ENCODE measurements at regions not wholly inside any gene's neighbourhood (a gene's known extent, or its start where the extent isn't known, plus 50 kb on each side); places are given as distances from the start of the nearest gene placed in this dataset.

DNA sequence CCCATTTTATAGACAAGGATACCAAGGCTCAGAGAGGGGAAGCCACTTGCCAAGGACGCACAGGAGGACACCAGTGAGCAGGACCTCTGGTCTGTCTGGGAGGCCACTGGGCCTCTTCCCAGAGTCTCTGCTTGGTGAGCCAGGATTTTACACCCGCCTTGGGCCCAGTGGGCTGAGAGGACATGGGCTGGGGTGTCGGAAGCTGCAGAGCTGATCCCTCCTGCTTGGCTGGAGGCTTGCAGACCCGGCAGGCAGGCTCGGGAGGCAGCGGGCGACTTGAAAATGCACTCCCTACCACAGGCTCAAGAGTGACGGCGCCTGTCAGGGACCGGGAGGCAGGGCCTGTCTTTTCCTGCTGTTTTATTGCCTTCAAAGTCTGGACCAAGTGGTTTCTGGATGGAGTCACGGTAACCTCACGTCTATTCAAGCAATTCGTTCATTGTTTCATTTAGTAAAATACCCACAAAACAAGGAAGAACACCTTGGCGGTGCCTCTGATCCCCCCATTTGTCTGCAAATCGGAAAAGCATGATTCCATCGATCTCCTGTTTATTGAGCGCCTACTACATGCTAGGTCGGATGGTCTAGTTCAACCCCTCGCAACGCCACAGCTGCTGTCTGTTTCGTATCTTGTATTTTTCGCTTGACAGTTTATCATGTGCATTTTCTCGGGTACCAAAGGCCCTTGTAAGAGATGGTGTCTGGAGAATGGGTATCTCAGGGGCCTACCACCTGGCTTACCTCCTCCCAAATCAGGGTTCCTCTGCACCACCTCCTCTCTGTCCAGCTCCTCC, 108.1 kb upstream of the IER5L start:
- no peaks in the 10 kb centered on the region for H3K36me3 ChIP-seq (ENCODE audit: low read depth)
- ATAC-seq (ENCODE audit: low read depth) (no peak), DNase-seq (ENCODE audit: low spot score) (no peak)
- H3K4me3 ChIP-seq (ENCODE audit: severe bottlenecking): no peak overlapping the region
- no peak overlapping the region for H3K27ac ChIP-seq (ENCODE audit: poor library complexity, severe bottlenecking)
- H3K4me1 ChIP-seq (ENCODE audit: insufficient read depth, poor library complexity, severe bottlenecking): no peaks in the 10 kb centered on the region
- no peaks in the 10 kb centered on the region for H3K27me3 ChIP-seq (ENCODE audit: insufficient read depth, poor library complexity, severe bottlenecking)
- no peaks in the 10 kb centered on the region for H3K9me3 ChIP-seq (ENCODE audit: severe bottlenecking)
- TF ChIP-seq, protein P1, sequence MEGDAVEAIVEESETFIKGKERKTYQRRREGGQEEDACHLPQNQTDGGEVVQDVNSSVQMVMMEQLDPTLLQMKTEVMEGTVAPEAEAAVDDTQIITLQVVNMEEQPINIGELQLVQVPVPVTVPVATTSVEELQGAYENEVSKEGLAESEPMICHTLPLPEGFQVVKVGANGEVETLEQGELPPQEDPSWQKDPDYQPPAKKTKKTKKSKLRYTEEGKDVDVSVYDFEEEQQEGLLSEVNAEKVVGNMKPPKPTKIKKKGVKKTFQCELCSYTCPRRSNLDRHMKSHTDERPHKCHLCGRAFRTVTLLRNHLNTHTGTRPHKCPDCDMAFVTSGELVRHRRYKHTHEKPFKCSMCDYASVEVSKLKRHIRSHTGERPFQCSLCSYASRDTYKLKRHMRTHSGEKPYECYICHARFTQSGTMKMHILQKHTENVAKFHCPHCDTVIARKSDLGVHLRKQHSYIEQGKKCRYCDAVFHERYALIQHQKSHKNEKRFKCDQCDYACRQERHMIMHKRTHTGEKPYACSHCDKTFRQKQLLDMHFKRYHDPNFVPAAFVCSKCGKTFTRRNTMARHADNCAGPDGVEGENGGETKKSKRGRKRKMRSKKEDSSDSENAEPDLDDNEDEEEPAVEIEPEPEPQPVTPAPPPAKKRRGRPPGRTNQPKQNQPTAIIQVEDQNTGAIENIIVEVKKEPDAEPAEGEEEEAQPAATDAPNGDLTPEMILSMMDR (IDR thresholded peaks at IDR 0.05; ENCODE audit: poor library complexity, severe bottlenecking): no peak

DNA sequence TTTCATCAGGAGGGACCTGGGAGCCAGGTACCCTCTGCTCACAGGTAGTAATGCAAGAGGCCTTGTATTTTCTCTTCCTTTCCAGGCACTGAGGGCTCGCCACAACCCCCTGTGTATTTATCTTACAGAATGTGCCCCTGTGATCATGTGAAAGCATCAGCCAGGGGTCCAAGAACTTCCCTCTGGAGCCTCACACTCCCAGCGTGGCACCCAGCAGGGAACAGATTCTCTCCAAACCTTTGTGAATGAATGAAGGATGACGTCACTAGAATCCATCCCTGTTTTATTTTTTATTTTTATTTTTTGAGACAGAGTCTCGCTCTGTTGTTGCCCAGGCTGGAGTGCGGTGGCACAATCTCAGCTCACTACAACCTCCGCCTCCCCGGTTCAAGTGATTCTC, 107.3 kb upstream of the IER5L start:
- Histone ChIP-seq H3K27ac (ENCODE audit: poor library complexity, severe bottlenecking) (no peak overlapping the region), H3K9me3 (ENCODE audit: severe bottlenecking) (no peaks in the 10 kb centered on the region), H3K36me3 (ENCODE audit: low read depth) (no peaks in the 10 kb centered on the region), H3K4me1 (ENCODE audit: insufficient read depth, poor library complexity, severe bottlenecking) (no peaks in the 10 kb centered on the region), H3K4me3 (ENCODE audit: severe bottlenecking) (no peak overlapping the region), H3K27me3 (ENCODE audit: insufficient read depth, poor library complexity, severe bottlenecking) (no peaks in the 10 kb centered on the region)
- DNase-seq (ENCODE audit: low spot score) (no peak), ATAC-seq (ENCODE audit: low read depth) (no peak)
- TF ChIP-seq, protein P1 (IDR thresholded peaks at IDR 0.05; ENCODE audit: poor library complexity, severe bottlenecking): no peak

DNA sequence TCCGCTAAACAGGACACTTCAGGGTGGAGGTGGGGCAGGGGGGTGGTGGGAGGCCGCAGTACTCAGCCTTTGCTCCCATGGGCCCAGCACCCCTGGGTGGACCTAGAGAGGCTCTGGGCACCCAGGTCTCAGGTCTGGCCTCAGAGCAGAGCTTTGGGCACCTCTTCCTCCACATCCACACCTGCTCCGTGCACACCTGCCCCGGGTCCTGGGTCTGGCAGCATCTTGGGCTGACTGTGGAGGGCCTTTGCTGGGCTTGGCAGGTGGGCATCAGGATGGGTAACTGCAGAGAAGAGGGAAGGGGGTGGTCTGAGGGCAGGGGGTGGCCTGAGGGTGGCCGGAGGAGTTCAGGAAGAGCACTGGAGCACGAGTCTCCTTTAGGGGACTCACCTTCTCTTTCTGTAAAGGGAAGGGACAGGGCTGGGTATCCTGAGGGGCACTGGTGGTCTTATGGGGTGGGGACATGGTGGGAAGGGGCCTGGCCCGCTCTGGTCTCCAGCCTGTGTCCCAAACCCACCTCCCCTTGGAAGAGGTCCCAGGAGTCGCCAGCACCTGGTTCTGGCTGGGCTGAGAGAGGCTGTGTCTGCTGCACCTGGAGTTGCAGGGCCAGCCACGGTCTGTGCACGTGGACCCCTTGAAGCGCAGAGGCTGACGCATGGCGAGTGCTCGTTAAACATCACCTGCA, 106.7 kb upstream of the IER5L start:
- no peaks in the 10 kb centered on the region for H3K27me3 ChIP-seq (ENCODE audit: insufficient read depth, poor library complexity, severe bottlenecking)
- H3K4me3 ChIP-seq (ENCODE audit: severe bottlenecking): no peak overlapping the region
- no peak for ATAC-seq (ENCODE audit: low read depth)
- TF ChIP-seq, protein P1 (IDR thresholded peaks at IDR 0.05; ENCODE audit: poor library complexity, severe bottlenecking): no peak
- no peaks in the 10 kb centered on the region for H3K9me3 ChIP-seq (ENCODE audit: severe bottlenecking)
- no peak overlapping the region for H3K27ac ChIP-seq (ENCODE audit: poor library complexity, severe bottlenecking)
- H3K36me3 ChIP-seq (ENCODE audit: low read depth): no peaks in the 10 kb centered on the region
- DNase-seq (ENCODE audit: low spot score): no peak
- no peaks in the 10 kb centered on the region for H3K4me1 ChIP-seq (ENCODE audit: insufficient read depth, poor library complexity, severe bottlenecking)

DNA sequence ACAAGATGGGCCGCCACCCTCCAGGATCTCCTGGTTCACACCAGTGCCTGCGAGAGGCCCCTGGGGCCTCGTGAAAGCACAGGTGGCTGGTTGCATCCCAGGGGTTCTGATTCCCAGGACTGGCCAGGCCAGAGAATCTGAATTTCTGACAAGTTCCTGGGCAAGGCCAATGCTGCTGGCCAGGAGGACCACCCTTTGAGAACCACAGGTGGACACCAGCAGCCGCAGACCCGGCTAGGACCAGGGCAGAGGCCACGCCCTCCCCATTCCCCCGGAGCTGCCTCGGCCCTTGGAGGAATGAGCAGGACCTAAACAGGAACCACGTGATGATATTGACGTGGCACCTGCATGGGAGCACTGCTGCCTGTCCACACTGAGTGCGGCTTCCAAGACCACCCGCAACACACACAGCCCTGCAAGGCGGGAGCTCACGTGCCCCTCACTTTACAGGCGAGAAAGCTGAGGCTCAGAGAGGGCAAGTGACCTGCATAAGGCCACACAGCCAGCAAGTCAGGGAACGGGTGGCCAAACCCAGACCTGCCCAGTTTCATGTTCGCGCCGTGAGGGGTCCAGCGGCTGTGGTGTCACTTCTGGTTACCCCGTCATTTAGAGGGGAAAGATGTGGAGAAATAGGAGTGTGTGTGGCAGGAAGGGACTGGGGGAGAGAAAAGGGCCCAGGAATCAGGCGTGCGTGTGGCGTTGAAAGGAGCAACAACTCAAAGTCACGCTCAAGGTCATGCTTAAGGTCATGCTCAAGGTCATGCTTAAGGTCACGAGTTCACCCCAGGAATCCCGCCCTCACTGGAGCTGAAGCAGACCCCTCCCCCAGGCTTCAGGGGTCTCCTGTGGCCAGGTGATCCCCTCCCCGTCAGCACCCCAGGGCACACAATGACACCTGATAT, 105.9 kb upstream of the IER5L start:
- Histone ChIP-seq H3K4me3 (ENCODE audit: severe bottlenecking) (no peak overlapping the region), H3K27ac (ENCODE audit: poor library complexity, severe bottlenecking) (no peak overlapping the region), H3K36me3 (ENCODE audit: low read depth) (no peaks in the 10 kb centered on the region), H3K27me3 (ENCODE audit: insufficient read depth, poor library complexity, severe bottlenecking) (no peaks in the 10 kb centered on the region), H3K9me3 (ENCODE audit: severe bottlenecking) (no peaks in the 10 kb centered on the region), H3K4me1 (ENCODE audit: insufficient read depth, poor library complexity, severe bottlenecking) (peaks cover 4% of the 10 kb centered on the region)
- ATAC-seq (ENCODE audit: low read depth) (no peak), DNase-seq (ENCODE audit: low spot score) (no peak)
- TF ChIP-seq, protein P1 (IDR thresholded peaks at IDR 0.05; ENCODE audit: poor library complexity, severe bottlenecking): no peak

Measured in RWPE2 (cell line).